EH (cell line): ENCODE measurements at regions not wholly inside any gene's neighbourhood (a gene's known extent, or its start where the extent isn't known, plus 50 kb on each side); places are given as distances from the start of the nearest gene placed in this dataset.
A peak's percentile ranks its signal among the peaks of the same experiment; 100 is the strongest.
"Not testable (repeated sequence)": the region's sequence is repeated elsewhere in the genome, so short reads cannot be mapped to it uniquely, and the experiment has no call there.

Experiments
- DNase-seq: peaks from one replicate; pipeline ENCODE4 v3.0.0-alpha.2; 2015; ENCODE audit warnings: low read depth

DNA sequence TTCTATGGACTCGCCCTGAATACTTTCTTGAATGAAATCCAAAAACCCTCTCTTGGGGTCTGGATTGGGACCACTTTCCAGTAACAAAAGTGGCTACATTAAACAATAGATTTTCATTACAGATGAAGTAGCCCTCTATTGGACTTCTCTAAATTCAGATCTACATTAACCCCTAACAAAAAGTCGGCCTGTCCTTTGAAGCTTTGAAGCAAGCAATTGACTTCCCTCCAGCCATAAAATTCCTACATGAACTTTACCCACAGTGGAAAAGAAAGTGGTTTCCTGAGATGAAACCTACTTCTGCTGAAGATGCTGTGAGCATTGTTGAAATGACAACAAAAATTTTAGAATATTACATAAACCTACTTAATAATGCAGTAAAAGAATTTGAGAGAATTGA lies 967.1 kb upstream of the ROBO1 start:
- no peak for DNase-seq

DNA sequence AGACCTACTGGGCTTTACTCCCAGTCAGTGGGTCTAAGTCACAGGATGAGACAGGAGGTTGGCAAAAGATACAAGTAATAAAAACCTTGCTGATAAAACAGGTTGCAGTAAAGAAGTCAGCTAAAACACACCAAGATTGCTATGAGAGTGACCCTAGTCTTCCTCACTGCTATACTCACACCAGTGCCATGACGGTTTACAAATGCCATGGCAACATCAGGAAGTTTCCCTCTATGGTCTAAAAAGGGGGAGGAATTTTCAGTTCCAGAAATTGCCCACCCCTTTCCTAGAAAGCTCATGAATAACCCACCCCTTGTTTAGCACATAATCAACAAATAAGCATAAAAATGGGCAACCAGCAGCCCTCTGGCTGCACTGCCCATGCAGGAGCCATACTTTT lies 966.7 kb upstream of the ROBO1 start:
- DNase-seq, result no peak

DNA sequence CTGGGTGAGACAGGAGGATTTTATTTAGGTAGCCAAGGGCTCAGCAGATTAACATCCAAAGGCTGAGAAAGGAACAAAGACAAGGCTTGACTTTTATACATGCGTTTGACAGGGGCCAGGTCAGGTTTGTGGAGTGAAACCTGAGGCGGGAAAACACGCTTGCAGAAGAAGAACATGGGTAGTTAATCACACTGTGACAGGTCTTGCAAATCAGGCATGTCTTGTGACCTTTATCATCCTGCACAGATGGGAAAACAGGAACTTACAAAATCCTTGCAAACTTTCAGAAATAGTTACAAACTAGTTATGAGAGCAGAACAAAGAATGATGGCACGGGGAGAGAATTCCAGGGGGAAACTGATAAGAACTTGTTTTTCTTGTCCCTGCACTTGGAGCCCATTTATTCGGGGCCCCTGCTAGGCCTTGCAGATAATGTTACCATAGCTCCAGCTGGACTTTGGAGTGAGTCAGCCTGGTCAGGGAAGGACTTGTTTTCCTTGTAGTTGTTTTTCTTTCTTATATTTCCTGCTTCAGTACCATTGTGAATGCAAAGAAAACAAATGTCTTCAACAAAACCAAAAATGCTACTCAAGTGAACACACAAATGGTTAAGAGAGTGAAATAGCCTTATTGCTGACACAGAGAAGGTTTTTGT lies 965.9 kb upstream of the ROBO1 start:
- DNase-seq, result peak; percentile 46

- DNase-seq, result not testable (repeated sequence)
Observed at GRCh38 chr3:80727561-80727960, 959.8 kb upstream of the ROBO1 start.

DNA sequence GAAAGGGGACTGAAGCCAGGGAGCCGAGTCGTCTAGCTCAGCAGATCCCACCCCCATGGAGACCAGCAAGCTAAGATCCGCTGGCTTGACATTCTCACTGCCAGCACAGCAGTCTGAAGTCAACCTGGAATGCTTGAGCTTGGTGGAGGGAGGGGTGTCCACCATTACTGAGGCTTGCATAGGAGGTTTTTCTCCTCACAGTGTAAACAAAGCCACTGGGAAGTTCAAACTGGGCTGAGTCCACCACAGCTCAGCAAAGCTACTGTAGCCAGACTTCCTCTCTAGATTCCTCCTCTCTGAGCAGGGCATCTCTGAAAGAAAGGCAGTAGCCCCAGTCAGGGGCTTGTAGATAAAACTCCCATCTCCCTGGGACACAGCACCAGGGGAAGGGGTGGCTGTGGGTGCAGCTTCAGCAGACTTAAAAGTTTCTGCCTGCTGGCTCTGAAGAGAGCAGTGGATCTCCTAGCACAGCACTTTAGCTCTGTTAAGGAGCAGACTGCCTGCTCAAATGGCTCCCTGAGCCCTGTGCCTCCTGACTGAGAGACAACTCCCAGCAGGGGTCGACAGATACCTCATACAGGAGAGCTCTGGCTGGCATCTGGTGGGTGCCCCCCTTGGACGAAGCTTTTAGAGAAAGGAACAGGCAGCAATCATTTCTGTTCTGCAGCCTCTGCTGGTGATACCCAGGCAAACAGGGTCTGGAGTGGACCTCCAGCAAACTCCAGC lies 942.0 kb upstream of the ROBO1 start:
- not testable (repeated sequence) for DNase-seq

DNA sequence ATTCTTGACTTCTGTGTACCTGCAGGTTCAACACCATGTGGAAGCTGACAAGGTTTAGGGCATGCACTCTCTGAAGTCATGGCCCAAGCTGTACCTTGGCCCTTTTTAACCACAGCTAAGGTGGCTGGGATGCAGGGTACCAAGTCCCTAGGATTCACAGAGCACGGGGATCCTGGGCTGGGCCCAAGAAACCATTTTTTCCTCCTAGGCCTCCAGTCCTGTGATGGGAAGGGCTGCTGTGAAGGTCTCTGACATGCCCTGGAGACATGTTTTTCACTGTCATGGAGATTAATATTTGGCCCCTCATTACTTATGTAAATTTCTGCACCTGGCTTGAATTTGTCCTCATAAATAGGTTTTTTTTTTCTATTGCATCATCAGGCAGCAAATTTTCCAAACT lies 937.5 kb upstream of the ROBO1 start:
- no peak for DNase-seq

DNA sequence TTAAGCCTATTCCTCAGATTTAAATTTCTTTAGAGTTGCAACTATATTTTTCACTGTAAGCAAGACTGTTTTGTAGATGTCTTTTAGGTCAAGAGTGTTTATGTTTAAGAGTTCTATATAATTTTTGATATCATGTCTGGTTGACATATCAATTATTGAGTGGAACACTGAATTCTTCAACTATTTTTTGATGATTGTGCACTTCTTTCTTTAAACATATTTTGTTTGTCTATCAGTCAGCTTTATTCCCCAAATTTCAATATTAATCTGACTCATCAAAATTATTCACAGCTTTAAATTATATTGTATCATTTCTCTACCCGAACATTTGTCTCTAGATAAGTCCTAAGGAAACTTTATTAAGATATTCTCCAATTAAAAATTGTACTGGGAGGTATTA lies 933.6 kb upstream of the ROBO1 start:
- no peak for DNase-seq

DNA sequence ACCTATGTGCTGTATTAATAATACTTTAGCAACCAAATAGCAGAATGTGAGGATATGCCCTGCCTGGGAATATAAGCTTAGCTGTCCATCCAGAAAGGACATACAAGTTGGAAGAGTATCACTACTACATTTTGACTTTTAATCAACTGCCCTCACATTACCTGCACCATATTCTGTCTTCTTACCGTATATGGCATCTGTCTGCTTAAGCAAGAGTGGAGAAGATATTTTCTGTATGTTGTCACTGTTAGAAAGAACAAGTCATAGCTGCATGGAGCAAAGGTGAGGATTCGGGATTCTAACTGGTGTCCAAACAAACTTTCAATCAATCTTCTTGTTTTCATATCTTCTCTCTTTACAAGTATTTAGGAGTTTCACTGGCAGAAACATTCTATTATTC lies 929.5 kb upstream of the ROBO1 start:
- DNase-seq, result no peak

- DNase-seq, result no peak
Observed at GRCh38 chr3:80696280-80696679, 928.5 kb upstream of the ROBO1 start.

GRCh38 chr3:80688814-80689213 lies 921.0 kb upstream of the ROBO1 start:
- DNase-seq, result peak; percentile 2

DNA sequence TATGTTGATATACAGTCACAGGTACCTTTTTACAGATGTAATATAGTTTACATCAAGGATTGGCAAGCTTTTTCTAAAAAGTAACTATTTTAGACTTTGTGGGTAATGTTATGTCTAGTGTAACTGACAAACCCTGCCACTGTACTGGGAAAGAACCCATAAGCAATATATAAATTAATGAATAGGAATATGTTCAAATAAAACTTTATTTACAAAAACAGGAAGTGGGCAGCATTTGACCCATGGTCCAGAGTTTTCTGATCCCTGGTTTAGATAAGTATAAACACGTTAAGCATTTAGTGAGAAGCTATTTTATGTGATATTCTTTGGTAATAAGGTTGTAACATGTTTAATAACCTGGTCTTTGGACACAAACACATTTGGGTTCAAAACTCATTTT lies 915.2 kb upstream of the ROBO1 start:
- no peak for DNase-seq

- no peak for DNase-seq
Observed at GRCh38 chr3:80682235-80682634, 914.4 kb upstream of the ROBO1 start.

DNA sequence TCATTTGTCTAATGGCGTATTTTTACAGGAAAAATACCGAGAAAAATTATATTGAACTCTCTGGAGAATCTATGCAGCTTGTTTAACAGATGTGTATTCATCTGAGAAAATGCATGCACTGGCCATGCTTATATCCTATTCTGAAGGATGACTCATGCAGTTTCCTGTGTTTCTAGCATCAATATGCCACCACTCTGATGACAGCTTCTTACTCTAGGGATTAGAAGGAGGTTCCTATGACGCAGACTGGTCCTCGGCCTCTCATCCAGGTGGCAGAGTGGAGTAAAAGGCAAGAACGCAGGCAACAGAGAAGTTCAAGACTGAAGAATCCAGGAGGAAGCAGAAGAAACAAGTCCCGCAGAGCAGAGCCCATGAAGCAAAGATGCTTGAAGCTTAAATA lies 910.0 kb upstream of the ROBO1 start:
- peak; percentile 35 for DNase-seq

GRCh38 chr3:80676866-80677265 lies 909.1 kb upstream of the ROBO1 start:
- DNase-seq, result no peak

DNA sequence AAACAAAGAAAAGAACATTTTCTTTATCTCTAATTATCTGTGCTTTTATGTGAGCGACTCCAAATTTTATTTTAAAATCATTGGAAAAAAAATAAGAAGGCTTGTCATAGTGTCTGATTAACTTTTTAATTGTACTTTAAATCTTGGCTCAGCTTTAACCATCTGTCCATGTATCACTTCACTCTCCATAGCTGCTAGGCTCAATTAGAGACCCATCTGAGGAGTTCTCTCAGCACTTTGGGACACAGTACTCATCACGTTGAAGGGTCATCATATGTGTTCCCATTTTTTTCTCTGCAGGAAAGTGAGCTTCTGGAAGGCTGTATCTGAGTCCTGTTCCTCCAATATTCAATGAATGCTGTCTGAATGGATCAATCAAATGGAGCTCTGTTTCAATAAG lies 908.5 kb upstream of the ROBO1 start:
- DNase-seq, result no peak

- DNase-seq, result no peak
Observed at GRCh38 chr3:80675790-80676189, 908.0 kb upstream of the ROBO1 start.

DNA sequence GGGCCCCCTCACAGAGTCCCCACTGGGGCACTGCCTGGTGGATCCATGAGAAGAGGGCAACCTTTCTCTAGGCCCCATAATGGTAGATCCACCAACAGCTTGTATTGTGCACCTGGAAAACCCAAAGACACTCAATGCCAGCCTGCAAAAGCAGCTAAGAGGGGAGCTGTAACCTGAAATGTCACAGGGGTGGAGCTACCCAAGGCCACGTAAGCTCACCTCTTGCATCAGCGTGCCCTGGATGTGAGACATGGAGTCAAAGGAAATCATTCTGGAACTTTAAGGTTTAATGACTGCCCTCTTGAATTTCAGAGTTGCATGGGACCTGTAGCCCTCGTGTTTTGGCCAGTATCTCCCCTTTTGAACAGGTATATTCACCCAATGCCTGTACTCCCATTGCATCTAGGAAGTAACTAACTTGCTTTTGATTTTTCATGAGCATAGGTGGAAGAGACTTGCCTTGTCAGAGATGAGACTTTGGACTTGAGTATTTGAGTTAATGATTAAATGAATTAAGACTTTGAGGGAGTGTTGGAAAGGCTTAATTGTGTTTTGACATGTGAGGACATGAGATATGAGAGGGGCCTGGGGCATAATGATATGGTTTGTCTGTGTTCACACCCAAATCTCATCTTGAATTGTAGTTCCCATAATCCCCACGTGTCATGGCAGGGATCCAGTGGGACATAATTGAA lies 900.9 kb upstream of the ROBO1 start:
- no peak for DNase-seq

DNA sequence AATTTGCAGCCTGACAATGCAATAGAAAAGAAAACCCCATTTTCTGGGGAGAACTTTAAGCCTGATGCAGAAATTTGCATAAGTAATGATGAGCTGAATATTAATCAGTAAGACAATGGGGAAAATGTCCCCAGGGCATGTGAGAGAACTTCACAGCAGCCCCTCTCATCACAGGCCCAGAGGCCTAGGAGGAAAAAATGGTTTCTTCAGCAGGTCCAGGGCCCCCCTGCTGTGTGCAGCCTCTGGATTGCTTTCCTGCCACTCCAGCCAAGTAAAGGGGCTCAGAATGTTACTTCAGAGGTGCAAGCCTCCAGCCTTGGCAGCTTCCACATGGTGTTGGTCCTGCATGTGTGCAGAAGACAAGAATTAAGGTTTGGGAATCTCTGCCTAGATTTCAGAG lies 900.3 kb upstream of the ROBO1 start:
- no peak for DNase-seq

GRCh38 chr3:80663426-80663825 lies 895.6 kb upstream of the ROBO1 start:
- DNase-seq, result no peak

DNA sequence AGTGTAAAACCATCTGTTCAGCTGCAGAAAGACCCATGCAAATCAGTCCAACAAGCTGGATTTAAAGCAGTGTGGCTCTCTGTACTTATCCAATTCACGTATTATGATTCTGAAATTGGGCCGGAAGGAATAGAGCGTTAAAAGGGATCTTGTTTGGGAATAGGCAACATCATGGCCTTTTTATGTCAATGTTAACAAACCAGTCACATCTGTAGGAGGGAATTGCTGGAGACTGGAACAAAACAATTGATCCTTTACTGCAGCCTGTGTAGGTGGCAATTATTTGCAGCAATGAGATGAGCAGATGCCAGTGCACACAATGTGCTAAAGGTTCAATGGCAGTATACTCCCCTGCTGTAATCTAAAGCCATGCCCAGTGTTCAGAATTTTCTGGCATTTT lies 887.4 kb upstream of the ROBO1 start:
- DNase-seq, result no peak

GRCh38 chr3:80649170-80649569 lies 881.4 kb upstream of the ROBO1 start:
- no peak for DNase-seq

GRCh38 chr3:80643421-80643820 lies 875.6 kb upstream of the ROBO1 start:
- DNase-seq, result no peak
